ENCODE measurements at regions not wholly inside any gene's neighbourhood (a gene's known extent, or its start where the extent isn't known, plus 50 kb on each side); places are given as distances from the start of the nearest gene placed in this dataset.

DNA sequence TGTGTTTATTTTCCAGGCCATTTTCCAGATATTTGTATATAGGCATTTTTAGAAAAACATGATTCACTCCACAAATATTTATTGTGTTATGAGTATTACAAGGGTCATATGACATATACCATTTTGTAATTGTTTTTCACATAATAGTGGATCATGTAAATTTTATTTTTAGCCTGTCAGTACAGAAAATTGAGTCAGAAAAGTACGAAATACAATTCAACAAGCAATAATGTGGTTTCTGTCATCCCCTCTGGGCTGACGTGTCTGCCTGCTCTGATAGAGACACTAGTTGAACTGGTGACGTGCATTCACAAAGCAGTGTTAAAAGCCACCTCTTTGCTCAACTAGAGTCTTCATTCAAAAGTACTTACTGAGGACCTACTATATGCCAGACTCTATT is 97.9 kb upstream of the STEAP1B start:
- DNase-seq (ENCODE audit: low read depth in 2 of 2) = peak; percentile 86 to 97

DNA sequence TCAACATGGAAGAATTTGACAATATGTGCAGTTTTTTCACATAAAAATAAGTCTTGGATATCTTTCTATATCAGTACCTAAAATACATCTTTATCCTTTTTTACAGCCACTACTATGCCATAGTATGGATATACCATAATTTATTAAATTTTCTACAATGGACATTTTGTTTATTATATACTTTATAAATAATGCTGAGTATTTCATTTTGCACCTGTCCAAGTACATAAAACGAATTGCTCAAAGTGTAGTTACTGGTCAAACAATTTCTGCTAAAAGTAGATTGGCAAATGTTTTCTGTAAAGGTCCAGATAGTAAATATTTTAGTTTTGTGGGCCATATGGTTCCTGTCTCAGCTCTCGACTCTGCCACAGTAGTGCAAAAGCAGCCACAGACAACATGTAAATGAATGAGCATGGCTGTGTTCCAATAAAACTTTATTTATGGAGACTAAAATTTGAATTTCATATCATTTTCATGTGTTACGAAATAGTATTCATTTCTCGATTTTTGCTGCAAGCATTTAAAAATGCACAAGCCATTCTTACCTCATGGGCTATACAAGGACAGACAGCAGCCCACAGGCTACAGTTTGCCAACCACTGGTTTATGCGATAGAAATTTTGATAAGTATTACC is 96.9 kb upstream of the STEAP1B start:
- H3K4me3 ChIP-seq (replicated peaks in 1 of 2; ENCODE audit: low read depth in 2 of 2, low read length in 2 of 2) = no peak overlapping the region
- no peak for DNase-seq (ENCODE audit: low read depth in 2 of 2)
- TF ChIP-seq, protein P1, sequence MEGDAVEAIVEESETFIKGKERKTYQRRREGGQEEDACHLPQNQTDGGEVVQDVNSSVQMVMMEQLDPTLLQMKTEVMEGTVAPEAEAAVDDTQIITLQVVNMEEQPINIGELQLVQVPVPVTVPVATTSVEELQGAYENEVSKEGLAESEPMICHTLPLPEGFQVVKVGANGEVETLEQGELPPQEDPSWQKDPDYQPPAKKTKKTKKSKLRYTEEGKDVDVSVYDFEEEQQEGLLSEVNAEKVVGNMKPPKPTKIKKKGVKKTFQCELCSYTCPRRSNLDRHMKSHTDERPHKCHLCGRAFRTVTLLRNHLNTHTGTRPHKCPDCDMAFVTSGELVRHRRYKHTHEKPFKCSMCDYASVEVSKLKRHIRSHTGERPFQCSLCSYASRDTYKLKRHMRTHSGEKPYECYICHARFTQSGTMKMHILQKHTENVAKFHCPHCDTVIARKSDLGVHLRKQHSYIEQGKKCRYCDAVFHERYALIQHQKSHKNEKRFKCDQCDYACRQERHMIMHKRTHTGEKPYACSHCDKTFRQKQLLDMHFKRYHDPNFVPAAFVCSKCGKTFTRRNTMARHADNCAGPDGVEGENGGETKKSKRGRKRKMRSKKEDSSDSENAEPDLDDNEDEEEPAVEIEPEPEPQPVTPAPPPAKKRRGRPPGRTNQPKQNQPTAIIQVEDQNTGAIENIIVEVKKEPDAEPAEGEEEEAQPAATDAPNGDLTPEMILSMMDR (IDR thresholded peaks at IDR 0.05; ENCODE audit: low read depth, low read length) = no peak

More for the DNA sequence above, 97.9 kb upstream of the STEAP1B start:
- no peak overlapping the region for H3K4me3 ChIP-seq (replicated peaks in 1 of 2; ENCODE audit: low read depth in 2 of 2, low read length in 2 of 2)
- TF ChIP-seq, protein P1 (IDR thresholded peaks at IDR 0.05; ENCODE audit: low read depth, low read length) = no peak

DNA sequence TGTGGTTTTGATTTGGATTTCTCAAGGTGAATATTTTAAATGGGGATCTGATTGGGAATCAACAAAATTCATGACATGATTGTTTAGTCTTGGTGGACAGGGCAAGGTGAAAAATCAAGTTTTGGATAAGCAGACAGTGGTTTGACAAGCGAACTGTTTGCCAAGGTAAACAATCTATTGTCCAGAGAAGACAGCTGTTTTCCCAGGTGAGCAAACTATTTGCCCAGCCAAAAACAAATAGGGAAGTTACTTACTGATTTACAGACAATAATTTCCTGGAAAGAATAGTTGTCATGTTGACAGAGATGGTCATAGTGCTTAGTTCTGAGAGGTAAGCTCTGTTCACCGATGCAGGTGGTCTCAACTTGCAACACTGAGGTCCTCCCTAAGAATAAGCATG is 94.0 kb upstream of the STEAP1B start:
- TF ChIP-seq, protein P1 (IDR thresholded peaks at IDR 0.05; ENCODE audit: low read depth, low read length) = no peak
- DNase-seq (ENCODE audit: low read depth in 2 of 2) = no peak
- no peak overlapping the region for H3K4me3 ChIP-seq (replicated peaks in 1 of 2; ENCODE audit: low read depth in 2 of 2, low read length in 2 of 2)

- DNase-seq (ENCODE audit: low read depth in 2 of 2) = peak in 1 of 2 donors; percentile 55
- no peak overlapping the region for H3K4me3 ChIP-seq (replicated peaks in 1 of 2; ENCODE audit: low read depth in 2 of 2, low read length in 2 of 2)
- TF ChIP-seq, protein P1 (IDR thresholded peaks at IDR 0.05; ENCODE audit: low read depth, low read length) = no peak
Observed at GRCh38 chr7:22591271-22591670, 91.3 kb upstream of the STEAP1B start.

GRCh38 chr7:22589641-22590201 is 89.7 kb upstream of the STEAP1B start:
- peak; percentile 92 to 94 for DNase-seq (ENCODE audit: low read depth in 2 of 2)
- peak overlapping the region in 1 of 2 donors; percentile 8 for H3K4me3 ChIP-seq (replicated peaks in 1 of 2; ENCODE audit: low read depth in 2 of 2, low read length in 2 of 2)
- TF ChIP-seq, protein P1 (IDR thresholded peaks at IDR 0.05; ENCODE audit: low read depth, low read length) = no peak

- DNase-seq (ENCODE audit: low read depth in 2 of 2) = peak in 1 of 2 donors; percentile 37
- TF ChIP-seq, protein P1 (IDR thresholded peaks at IDR 0.05; ENCODE audit: low read depth, low read length) = no peak
- H3K4me3 ChIP-seq (replicated peaks in 1 of 2; ENCODE audit: low read depth in 2 of 2, low read length in 2 of 2) = no peak overlapping the region
Observed at GRCh38 chr7:22588351-22588750, 88.4 kb upstream of the STEAP1B start.
